Upper lobe of left lung (tissue), 6 donors: ENCODE measurements at regions not wholly inside any gene's neighbourhood (a gene's known extent, or its start where the extent isn't known, plus 50 kb on each side); places are given as distances from the start of the nearest gene placed in this dataset.

Experiments used
- ATAC-seq, 2 donors: fragments of 200-7000 bp; cut with Tn5 transposase; one replicate each; pipeline ENCODE4 v1.9.1; 2022; ENCODE audit warnings: mild to moderate bottlenecking in 2 of 2, moderate library complexity in 2 of 2; ENCODE audit not compliant: low FRiP score in 2 of 2
- DNase-seq, 2 donors: peaks; one replicate each; pipeline ENCODE4 v3.0.0-alpha.2; 2019 to 2020
- H3K27ac ChIP-seq, 4 donors: fragments of 200-600 bp; sonication (generic); one replicate each; pipeline ENCODE4 v1.5.1; 2016 to 2019
- H3K27me3 ChIP-seq, 4 donors: fragments of 200-600 bp; sonication (generic); one replicate each; pipeline ENCODE4 v1.5.1; 2017 to 2019
- H3K36me3 ChIP-seq, 4 donors: fragments of 200-600 bp; sonication (generic); one replicate each; pipeline ENCODE4 v1.5.1; 2016 to 2019
- H3K4me1 ChIP-seq, 4 donors: fragments of 200-600 bp; sonication (generic); one replicate each; pipeline ENCODE4 v1.5.1; 2018 to 2019
- H3K4me3 ChIP-seq, 4 donors: fragments of 200-600 bp; sonication (generic); one replicate each; pipeline ENCODE4 v1.5.1; 2017 to 2019; ENCODE audit warnings: mild to moderate bottlenecking in 2 of 4, moderate library complexity in 1 of 4
- H3K9me3 ChIP-seq, 4 donors: fragments of 200-600 bp; sonication (generic); one replicate each; pipeline ENCODE4 v1.5.1; 2018 to 2019
- EP300 ChIP-seq, 4 donors: sonication (generic); formaldehyde crosslinking; IDR thresholded peaks; one replicate each; pipeline ENCODE4 v1.5.1; 2017; ENCODE audit warnings: antibody characterized with exemption in 4 of 4, control low read depth in 2 of 4
- POLR2A ChIP-seq, 4 donors: fragments of 450-650 bp; IDR thresholded peaks; one replicate each; pipeline ENCODE4 v1.5.1; 2016 to 2017; ENCODE audit warnings: antibody characterized with exemption in 4 of 4, mild to moderate bottlenecking in 2 of 4
- POLR2AphosphoS5 ChIP-seq, 2 donors: sonication (generic); formaldehyde crosslinking; IDR thresholded peaks; one replicate each; pipeline ENCODE4 v1.5.1; 2017; ENCODE audit warnings: antibody characterized with exemption in 2 of 2
- WGBS, 2 donors: methylation state at CpG; one replicate each; pipeline ENCODE4 v1.1.5; 2017 to 2018; 5-methylcytosine and 5-hydroxymethylcytosine counted together
- TF ChIP-seq, protein P1 (sequence below), 6 experiments: fragments of 450-650 bp in 4 of 6; fragments of 200-600 bp in 2 of 6; sonication (generic) in 2 of 6; IDR thresholded peaks; one replicate each; pipeline ENCODE4 v1.5.1; 2016 to 2019; ENCODE audit warnings: antibody characterized with exemption in 6 of 6
- donor health status: DM: no; HTN: no; CAD: no; lungs with moderate emphysema.
- donor health status: DM: no; HTN: yes; CAD: no; lungs with severe emphysema.

DNA sequence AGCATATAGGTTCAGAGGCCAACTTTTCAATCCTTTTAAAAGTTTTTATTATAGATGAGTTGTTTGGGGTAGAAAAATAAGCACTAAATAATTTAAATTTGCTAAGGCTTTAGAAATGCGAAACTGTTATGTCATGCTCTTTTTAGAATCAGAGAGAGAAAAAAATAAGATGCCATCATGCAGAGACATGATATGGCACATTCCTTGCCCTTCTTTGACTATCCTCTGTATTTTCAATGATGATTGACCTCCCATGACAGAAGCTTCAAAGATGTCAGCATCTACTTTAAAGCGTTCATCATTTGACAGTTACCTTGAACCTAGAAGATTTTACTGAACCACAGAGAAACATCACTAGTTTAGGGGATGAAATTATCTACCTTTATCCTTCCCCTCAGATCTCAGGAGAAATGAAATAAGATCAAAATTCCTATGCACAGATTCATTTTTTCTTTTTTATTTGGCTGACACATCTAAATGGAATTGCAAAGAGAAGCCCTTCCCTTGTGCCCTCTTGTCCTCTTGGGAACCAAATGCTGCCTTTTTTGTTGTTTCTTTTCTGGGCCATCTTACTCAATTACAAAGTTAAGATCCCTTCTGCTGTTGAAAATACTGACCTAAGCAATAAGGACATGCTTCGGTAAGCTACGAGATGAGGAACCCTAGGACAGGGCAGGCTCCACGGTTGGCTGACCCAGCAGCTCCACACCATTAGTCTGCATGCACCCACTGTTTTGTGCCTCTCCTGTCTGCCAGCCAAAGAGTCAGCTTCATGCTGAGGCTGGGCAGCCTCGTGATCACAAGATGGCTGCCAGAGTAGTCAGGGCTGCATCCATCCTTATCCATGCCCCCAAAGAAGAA is 289.7 kb upstream of the TPM1 start:
- ATAC-seq = no peak
- TF ChIP-seq, protein P1, sequence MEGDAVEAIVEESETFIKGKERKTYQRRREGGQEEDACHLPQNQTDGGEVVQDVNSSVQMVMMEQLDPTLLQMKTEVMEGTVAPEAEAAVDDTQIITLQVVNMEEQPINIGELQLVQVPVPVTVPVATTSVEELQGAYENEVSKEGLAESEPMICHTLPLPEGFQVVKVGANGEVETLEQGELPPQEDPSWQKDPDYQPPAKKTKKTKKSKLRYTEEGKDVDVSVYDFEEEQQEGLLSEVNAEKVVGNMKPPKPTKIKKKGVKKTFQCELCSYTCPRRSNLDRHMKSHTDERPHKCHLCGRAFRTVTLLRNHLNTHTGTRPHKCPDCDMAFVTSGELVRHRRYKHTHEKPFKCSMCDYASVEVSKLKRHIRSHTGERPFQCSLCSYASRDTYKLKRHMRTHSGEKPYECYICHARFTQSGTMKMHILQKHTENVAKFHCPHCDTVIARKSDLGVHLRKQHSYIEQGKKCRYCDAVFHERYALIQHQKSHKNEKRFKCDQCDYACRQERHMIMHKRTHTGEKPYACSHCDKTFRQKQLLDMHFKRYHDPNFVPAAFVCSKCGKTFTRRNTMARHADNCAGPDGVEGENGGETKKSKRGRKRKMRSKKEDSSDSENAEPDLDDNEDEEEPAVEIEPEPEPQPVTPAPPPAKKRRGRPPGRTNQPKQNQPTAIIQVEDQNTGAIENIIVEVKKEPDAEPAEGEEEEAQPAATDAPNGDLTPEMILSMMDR (IDR thresholded peaks at IDR 0.05) = no peak
- no peak for TF ChIP-seq POLR2AphosphoS5 (IDR thresholded peaks at IDR 0.05)
- no peak for TF ChIP-seq POLR2A (IDR thresholded peaks at IDR 0.05)
- no peak for TF ChIP-seq EP300 (IDR thresholded peaks at IDR 0.05)
- no peak for DNase-seq
- Histone ChIP-seq H3K9me3 (no peaks in the 10 kb centered on the region), H3K27me3 (no peaks in the 10 kb centered on the region), H3K27ac (no peak overlapping the region), H3K4me3 (no peak overlapping the region), H3K36me3 (no peaks in the 10 kb centered on the region), H3K4me1 (no peaks in the 10 kb centered on the region)
- WGBS, 2 donors = 94 to 96% methylated on average over 6 of the region's 6 CpGs

DNA sequence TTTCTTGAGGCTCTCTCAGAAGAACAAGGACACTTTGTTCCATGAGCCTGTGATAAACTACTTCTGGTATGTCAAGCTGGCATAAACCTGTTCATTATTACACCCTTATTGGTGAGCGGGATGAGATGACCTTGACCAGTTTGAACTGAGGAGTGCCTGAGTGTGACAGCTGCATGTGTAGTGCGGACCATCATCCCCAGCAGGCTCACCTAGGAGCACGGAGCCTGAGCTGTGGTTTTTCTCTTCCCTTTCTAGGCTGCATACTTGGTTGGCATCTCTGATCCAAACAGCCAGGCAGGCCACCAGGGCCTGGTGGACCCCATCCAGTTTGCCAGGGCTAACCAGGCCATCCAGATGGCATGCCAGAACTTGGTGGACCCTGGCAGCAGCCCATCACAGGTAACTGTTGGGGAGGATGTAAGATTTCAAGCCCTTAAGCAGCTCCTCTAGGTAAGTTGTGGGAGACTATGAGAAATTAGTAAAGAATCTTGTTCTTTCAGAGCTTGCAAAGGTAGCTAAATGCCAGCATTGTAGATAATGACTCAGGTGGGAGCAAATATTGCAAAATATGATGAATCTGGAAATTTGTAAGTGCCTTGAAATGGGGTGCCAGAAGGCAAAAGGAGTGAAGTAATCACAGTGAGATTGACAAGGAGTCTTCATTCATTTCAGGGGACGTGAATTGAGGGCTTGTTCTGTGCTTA is 288.9 kb upstream of the TPM1 start:
- 94 to 100% methylated on average over 1 to 4 of the region's 4 CpGs for WGBS, 2 donors
- H3K4me3 ChIP-seq = no peak overlapping the region
- DNase-seq (no peak), ATAC-seq (no peak)
- peaks cover 0 to 7% (median 0%) of the 10 kb centered on the region in 4 donors for H3K4me1 ChIP-seq
- TF ChIP-seq POLR2AphosphoS5 (IDR thresholded peaks at IDR 0.05) (no peak), POLR2A (IDR thresholded peaks at IDR 0.05) (no peak), EP300 (IDR thresholded peaks at IDR 0.05) (no peak)
- TF ChIP-seq, protein P1 (IDR thresholded peaks at IDR 0.05) = no peak
- no peaks in the 10 kb centered on the region for H3K9me3 ChIP-seq
- no peak overlapping the region for H3K27ac ChIP-seq
- H3K36me3 ChIP-seq = no peaks in the 10 kb centered on the region
- no peaks in the 10 kb centered on the region for H3K27me3 ChIP-seq

DNA sequence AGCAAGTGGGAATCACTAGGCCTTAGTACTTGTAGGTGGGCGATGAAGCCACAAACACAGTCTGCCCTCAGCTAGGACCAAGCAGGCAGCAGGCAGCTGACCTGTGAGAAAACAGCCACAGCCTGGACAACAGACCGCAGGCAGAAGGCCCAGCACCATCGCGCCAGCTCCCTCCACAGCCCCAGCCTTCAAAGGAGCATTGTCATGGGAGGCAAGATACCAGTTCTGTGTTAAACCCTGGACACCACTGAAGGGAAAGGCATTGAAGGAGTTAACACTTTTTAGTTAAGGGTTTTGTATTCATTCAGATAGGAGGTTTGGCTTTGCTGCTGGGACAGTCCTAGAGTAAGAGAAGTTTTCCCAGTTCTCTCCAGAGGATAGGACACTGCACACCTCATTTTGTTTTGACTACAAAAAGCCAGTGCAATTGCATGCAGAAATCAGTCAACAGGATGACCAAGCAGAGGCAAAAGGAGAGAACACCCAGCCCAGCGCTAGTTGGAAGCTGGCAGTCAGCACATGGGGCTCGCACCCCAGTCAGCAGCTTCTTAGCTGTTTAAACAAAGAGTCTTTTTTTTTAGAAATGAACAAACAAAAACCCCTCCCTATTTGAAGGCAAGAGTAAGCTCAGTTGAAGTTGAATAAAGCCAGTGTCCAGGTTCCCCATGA is 286.1 kb upstream of the TPM1 start:
- Histone ChIP-seq H3K27ac (no peak overlapping the region), H3K4me1 (peaks cover 0 to 7% (median 0%) of the 10 kb centered on the region in 4 donors)

DNA sequence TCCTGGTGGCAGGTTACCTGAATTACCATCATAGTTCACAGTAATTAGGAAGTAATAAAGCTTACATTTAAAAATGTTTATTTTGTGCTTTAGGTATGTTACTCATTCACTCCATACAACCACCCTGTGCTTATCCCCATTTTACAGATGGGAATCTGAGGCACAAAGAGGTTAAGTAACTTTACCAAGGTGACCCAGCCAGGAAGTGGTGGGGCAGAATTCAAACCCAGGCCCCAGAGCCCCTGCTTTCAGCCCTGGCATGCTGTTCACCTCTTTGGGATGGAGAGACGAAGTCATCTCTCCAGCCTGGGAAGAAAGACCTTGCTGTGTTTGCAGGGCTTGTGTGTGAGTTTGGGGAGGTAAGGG is 285.6 kb upstream of the TPM1 start:
- H3K9me3 ChIP-seq = no peaks in the 10 kb centered on the region
- TF ChIP-seq, protein P1 (IDR thresholded peaks at IDR 0.05) = no peak
- TF ChIP-seq POLR2AphosphoS5 (IDR thresholded peaks at IDR 0.05) = no peak
- no peak for TF ChIP-seq POLR2A (IDR thresholded peaks at IDR 0.05)
- no peak for TF ChIP-seq EP300 (IDR thresholded peaks at IDR 0.05)
- H3K4me1 ChIP-seq = peaks cover 0 to 7% (median 0%) of the 10 kb centered on the region in 4 donors
- no peaks in the 10 kb centered on the region for H3K27me3 ChIP-seq
- DNase-seq = no peak
- no peak for ATAC-seq
- 91 to 100% methylated on average over 1 of the region's 1 CpG for WGBS, 2 donors
- peaks cover 0 to under 1% (median 0%) of the 10 kb centered on the region in 4 donors for H3K36me3 ChIP-seq
- no peak overlapping the region for H3K4me3 ChIP-seq
- H3K27ac ChIP-seq = no peak overlapping the region

More for the DNA sequence above, 286.1 kb upstream of the TPM1 start:
- Histone ChIP-seq H3K27me3 (no peaks in the 10 kb centered on the region), H3K4me3 (no peak overlapping the region), H3K9me3 (no peaks in the 10 kb centered on the region), H3K36me3 (no peaks in the 10 kb centered on the region)
- 93 to 94% methylated on average over 6 of the region's 6 CpGs for WGBS, 2 donors
- peak in 1 of 2 donors; percentile 58 for DNase-seq
- TF ChIP-seq POLR2AphosphoS5 (IDR thresholded peaks at IDR 0.05) = no peak
- no peak for TF ChIP-seq POLR2A (IDR thresholded peaks at IDR 0.05)
- ATAC-seq = no peak

DNA sequence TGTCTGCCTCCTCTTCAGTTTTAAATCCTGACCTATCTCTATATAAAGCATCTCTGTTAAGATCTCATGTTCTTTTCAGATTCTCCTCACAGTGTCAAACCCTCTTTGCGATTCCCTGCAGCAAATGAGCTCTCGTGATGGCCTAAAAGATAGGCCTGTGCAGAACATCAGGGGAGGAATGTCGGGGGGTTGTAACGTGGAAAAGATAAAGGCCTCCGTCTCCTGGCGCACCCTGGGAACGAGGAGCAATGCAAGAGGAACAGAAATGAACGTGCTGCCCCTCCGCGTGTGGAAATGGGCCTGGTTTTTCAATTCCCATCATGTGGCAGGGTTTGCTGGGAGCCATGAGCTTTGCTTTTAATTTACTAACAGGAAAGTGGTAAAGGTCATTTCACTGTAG is 285.0 kb upstream of the TPM1 start:
- H3K9me3 ChIP-seq = no peaks in the 10 kb centered on the region
- WGBS, 2 donors = 80 to 87% methylated on average over 10 of the region's 10 CpGs
- H3K27ac ChIP-seq = no peak overlapping the region
- ATAC-seq = no peak
- TF ChIP-seq POLR2A (IDR thresholded peaks at IDR 0.05) (no peak), POLR2AphosphoS5 (IDR thresholded peaks at IDR 0.05) (no peak)
- peaks cover 0 to 5% (median 0%) of the 10 kb centered on the region in 4 donors for H3K36me3 ChIP-seq
- H3K27me3 ChIP-seq = no peaks in the 10 kb centered on the region
- H3K4me1 ChIP-seq = peaks cover 0 to 7% (median 0%) of the 10 kb centered on the region in 4 donors
- DNase-seq = no peak
- no peak overlapping the region for H3K4me3 ChIP-seq
